ENCODE measurements at regions not wholly inside any gene's neighbourhood (a gene's known extent, or its start where the extent isn't known, plus 50 kb on each side); places are given as distances from the start of the nearest gene placed in this dataset.
A peak's percentile ranks its signal among the peaks of the same experiment; 100 is the strongest.

- no peak for ATAC-seq
- 94% methylated on average over 14 of the region's 17 CpGs for WGBS (ENCODE audit: missing lambda C conversion rate)
- Histone ChIP-seq H3K4me1 (peaks cover 35% of the 10 kb centered on the region), H3K4me3 (no peak overlapping the region), H3K4me2 (peak overlapping the region; percentile 38; the same call in 1 of the 3 replicates), H3K9me3 (no peaks in the 10 kb centered on the region), H3K27ac (peak overlapping the region in 1 of 2 experiments; percentile 72; a peak in 3 of 6 replicates)
- TF ChIP-seq HOXA7 (CRISPR knock-in tag; IDR thresholded peaks at IDR 0.05) (no peak), NFE2L2 (conservative IDR thresholded peaks at IDR 0.05; ENCODE audit: low read length) (no peak), RNF2 (IDR thresholded peaks at IDR 0.05; ENCODE audit: borderline replicate concordance, low read depth) (no peak), CHD2 (IDR thresholded peaks at IDR 0.05; ENCODE audit: low read length, partially characterized antibody) (no peak), MAZ (IDR thresholded peaks at IDR 0.05; ENCODE audit: borderline replicate concordance, low read depth, low read length) (no peak), EP300 (IDR thresholded peaks at IDR 0.05) (no peak), POLR2AphosphoS2 (conservative IDR thresholded peaks at IDR 0.05; ENCODE audit: low read length) (no peak), HMGXB4 (CRISPR knock-in tag; IDR thresholded peaks at IDR 0.05; ENCODE audit: borderline replicate concordance) (no peak), CEBPB (IDR thresholded peaks at IDR 0.05) (no peak), CHD4 (IDR thresholded peaks at IDR 0.05; ENCODE audit: borderline replicate concordance) (no peak), HES2 (IDR thresholded peaks at IDR 0.05) (no peak), MAX (IDR thresholded peaks at IDR 0.05) (no peak), HDAC2 (IDR thresholded peaks at IDR 0.05) (no peak), NR3C1 (IDR thresholded peaks at IDR 0.05) (no peak)
- POLR2A ChIA-PET: no interaction called here
- no peak for DNase-seq (ENCODE audit: low read depth in 1 of 2, low spot score in 1 of 2)
- no peak for FAIRE-seq
- CTCF ChIA-PET: interaction anchor here (1.2 kb wide), 1 partner anchor 54 kb away, joined by 3 read pairs; the partner anchor contains the start of gene SHANK2
Measured at GRCh38 chr11:71198141-71198822, 54.1 kb downstream of the SHANK2 start.

GRCh38 chr11:71197096-71197495 is 55.3 kb downstream of the SHANK2 start:
- Histone ChIP-seq H3K9me3 (no peaks in the 10 kb centered on the region), H3K4me2 (peak overlapping the region; percentile 38; the same call in 2 of the 3 replicates), H3K4me1 (peaks cover 27% of the 10 kb centered on the region), H3K4me3 (no peak overlapping the region), H3K27ac (peak overlapping the region in 1 of 2 experiments; percentile 72; a peak in 3 of 6 replicates)
- no peak for TF ChIP-seq CEBPB (IDR thresholded peaks at IDR 0.05)
- TF ChIP-seq MYC (IDR thresholded peaks at IDR 0.05; ENCODE audit: borderline replicate concordance, low read length): no peak
- TF ChIP-seq HEYL (CRISPR knock-in tag; IDR thresholded peaks at IDR 0.05): no peak
- TF ChIP-seq EHF (CRISPR knock-in tag; IDR thresholded peaks at IDR 0.05): no peak
- TF ChIP-seq TP53 (CRISPR knock-in tag; IDR thresholded peaks at IDR 0.05): no peak
- no peak for TF ChIP-seq KDM1A (IDR thresholded peaks at IDR 0.05; ENCODE audit: low read depth)
- no peak for TF ChIP-seq CBX2 (IDR thresholded peaks at IDR 0.05; ENCODE audit: borderline replicate concordance, low read depth)
- TF ChIP-seq FOSB (CRISPR knock-in tag; IDR thresholded peaks at IDR 0.05): no peak
- no peak for TF ChIP-seq HMGXB4 (CRISPR knock-in tag; IDR thresholded peaks at IDR 0.05; ENCODE audit: borderline replicate concordance)
- TF ChIP-seq KDM5A (IDR thresholded peaks at IDR 0.05): no peak
- no peak for TF ChIP-seq HES2 (IDR thresholded peaks at IDR 0.05)
- no peak for TF ChIP-seq NFE2L2 (conservative IDR thresholded peaks at IDR 0.05; ENCODE audit: low read length)
- no peak for TF ChIP-seq FOSL2 (IDR thresholded peaks at IDR 0.05)
- no peak for TF ChIP-seq FOSL2 (CRISPR knock-in tag; IDR thresholded peaks at IDR 0.05)
- TF ChIP-seq MAZ (IDR thresholded peaks at IDR 0.05; ENCODE audit: borderline replicate concordance, low read depth, low read length): no peak
- no peak for TF ChIP-seq ATOH8 (CRISPR knock-in tag; IDR thresholded peaks at IDR 0.05; ENCODE audit: low read depth)
- TF ChIP-seq RCOR1 (IDR thresholded peaks at IDR 0.05; ENCODE audit: low read depth, low read length): no peak
- no peak for TF ChIP-seq FOXS1 (CRISPR knock-in tag; IDR thresholded peaks at IDR 0.05)
- ChIA-PET POLR2A (no interaction called here), CTCF (interaction anchor here (1.0 kb wide), 1 partner anchor 69 kb away, joined by 3 read pairs; no protein-coding TSS in a partner anchor)
- no peak for FAIRE-seq
- 85% methylated on average over 5 of the region's 5 CpGs for WGBS (ENCODE audit: missing lambda C conversion rate)
- no peak for DNase-seq (ENCODE audit: low read depth in 1 of 2, low spot score in 1 of 2)
- ATAC-seq: no peak; a peak in 2 of 6 replicates

All from A549 (cell line).